ENCODE measurements at regions not wholly inside any gene's neighbourhood (a gene's known extent, or its start where the extent isn't known, plus 50 kb on each side); places are given as distances from the start of the nearest gene placed in this dataset.

DNA sequence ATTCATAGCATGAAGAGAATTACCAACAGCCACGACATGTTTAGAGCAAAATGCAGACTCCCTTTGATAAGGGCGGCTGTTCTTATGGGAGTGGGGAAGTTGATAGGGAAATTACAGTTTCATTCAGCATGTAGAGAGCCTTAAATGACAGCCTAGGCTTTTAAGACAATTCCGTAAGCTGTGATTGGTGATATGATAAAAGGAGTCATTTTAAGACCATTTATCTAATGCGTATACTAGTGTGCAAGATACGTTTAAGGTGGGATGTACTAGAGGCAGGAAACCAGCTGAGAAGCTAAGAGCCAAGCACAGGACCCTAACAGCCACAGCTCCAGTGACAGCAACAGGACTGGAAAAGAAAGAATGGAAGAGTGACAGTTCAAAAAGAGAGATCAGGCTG is 102.2 kb upstream of the ZFP42 start:
- TF ChIP-seq CTCF (tag by site-specific recombination; IDR thresholded peaks at IDR 0.05) (no peak), ZBTB7A (tag by site-specific recombination; IDR thresholded peaks at IDR 0.05; ENCODE audit: low read depth) (no peak), ZNF366 (tag by site-specific recombination; conservative IDR thresholded peaks at IDR 0.05) (no peak), OVOL3 (tag by site-specific recombination; IDR thresholded peaks at IDR 0.05) (no peak), YY1 (tag by site-specific recombination; IDR thresholded peaks at IDR 0.05) (no peak), ZNF473 (tag by site-specific recombination; IDR thresholded peaks at IDR 0.05) (no peak), ZNF266 (tag by site-specific recombination; IDR thresholded peaks at IDR 0.05; ENCODE audit: low read depth) (no peak), ZNF174 (tag by site-specific recombination; IDR thresholded peaks at IDR 0.05) (no peak)
- TF ChIP-seq, protein P1, sequence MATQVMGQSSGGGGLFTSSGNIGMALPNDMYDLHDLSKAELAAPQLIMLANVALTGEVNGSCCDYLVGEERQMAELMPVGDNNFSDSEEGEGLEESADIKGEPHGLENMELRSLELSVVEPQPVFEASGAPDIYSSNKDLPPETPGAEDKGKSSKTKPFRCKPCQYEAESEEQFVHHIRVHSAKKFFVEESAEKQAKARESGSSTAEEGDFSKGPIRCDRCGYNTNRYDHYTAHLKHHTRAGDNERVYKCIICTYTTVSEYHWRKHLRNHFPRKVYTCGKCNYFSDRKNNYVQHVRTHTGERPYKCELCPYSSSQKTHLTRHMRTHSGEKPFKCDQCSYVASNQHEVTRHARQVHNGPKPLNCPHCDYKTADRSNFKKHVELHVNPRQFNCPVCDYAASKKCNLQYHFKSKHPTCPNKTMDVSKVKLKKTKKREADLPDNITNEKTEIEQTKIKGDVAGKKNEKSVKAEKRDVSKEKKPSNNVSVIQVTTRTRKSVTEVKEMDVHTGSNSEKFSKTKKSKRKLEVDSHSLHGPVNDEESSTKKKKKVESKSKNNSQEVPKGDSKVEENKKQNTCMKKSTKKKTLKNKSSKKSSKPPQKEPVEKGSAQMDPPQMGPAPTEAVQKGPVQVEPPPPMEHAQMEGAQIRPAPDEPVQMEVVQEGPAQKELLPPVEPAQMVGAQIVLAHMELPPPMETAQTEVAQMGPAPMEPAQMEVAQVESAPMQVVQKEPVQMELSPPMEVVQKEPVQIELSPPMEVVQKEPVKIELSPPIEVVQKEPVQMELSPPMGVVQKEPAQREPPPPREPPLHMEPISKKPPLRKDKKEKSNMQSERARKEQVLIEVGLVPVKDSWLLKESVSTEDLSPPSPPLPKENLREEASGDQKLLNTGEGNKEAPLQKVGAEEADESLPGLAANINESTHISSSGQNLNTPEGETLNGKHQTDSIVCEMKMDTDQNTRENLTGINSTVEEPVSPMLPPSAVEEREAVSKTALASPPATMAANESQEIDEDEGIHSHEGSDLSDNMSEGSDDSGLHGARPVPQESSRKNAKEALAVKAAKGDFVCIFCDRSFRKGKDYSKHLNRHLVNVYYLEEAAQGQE (tag by site-specific recombination; IDR thresholded peaks at IDR 0.05): no peak
- TF ChIP-seq, protein P2, sequence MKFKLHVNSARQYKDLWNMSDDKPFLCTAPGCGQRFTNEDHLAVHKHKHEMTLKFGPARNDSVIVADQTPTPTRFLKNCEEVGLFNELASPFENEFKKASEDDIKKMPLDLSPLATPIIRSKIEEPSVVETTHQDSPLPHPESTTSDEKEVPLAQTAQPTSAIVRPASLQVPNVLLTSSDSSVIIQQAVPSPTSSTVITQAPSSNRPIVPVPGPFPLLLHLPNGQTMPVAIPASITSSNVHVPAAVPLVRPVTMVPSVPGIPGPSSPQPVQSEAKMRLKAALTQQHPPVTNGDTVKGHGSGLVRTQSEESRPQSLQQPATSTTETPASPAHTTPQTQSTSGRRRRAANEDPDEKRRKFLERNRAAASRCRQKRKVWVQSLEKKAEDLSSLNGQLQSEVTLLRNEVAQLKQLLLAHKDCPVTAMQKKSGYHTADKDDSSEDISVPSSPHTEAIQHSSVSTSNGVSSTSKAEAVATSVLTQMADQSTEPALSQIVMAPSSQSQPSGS (tag by site-specific recombination; IDR thresholded peaks at IDR 0.05; ENCODE audit: low read depth): no peak

Measured in HEK293 (cell line).